ENCODE measurements at regions not wholly inside any gene's neighbourhood (a gene's known extent, or its start where the extent isn't known, plus 50 kb on each side); places are given as distances from the start of the nearest gene placed in this dataset.

- Mint-ChIP-seq H3K9me3 (ENCODE audit: low read depth) (no peaks in the 10 kb centered on the region), H3K4me3 (ENCODE audit: low read depth) (no peak overlapping the region), H3K27ac (peak overlapping the region; percentile 13), H3K4me1 (ENCODE audit: low read depth) (peaks cover 13% of the 10 kb centered on the region), H3K36me3 (ENCODE audit: insufficient read depth) (no peaks in the 10 kb centered on the region), H3K27me3 (peaks cover 6% of the 10 kb centered on the region)
- DNase-seq (ENCODE audit: low spot score, unreplicated experiment): no peak
- no peak for TF ChIP-seq CTCF (IDR thresholded peaks at IDR 0.05; ENCODE audit: unreplicated experiment)
These were observed 86.4 kb upstream of the PRSS16 start for GRCh38 chr6:27161115-27161514.

GRCh38 chr6:27161603-27161945, 85.9 kb upstream of the PRSS16 start:
- no peak for DNase-seq (ENCODE audit: low spot score, unreplicated experiment)
- no peak for TF ChIP-seq CTCF (IDR thresholded peaks at IDR 0.05; ENCODE audit: unreplicated experiment)
- peak overlapping the region; percentile 22 for H3K27ac Mint-ChIP-seq
- H3K9me3 Mint-ChIP-seq (ENCODE audit: low read depth): no peaks in the 10 kb centered on the region
- H3K36me3 Mint-ChIP-seq (ENCODE audit: insufficient read depth): no peaks in the 10 kb centered on the region
- H3K27me3 Mint-ChIP-seq: peaks cover 6% of the 10 kb centered on the region
- peaks cover 13% of the 10 kb centered on the region for H3K4me1 Mint-ChIP-seq (ENCODE audit: low read depth)
- H3K4me3 Mint-ChIP-seq (ENCODE audit: low read depth): no peak overlapping the region

- peak overlapping the region; percentile 22 for H3K27ac Mint-ChIP-seq
- peaks cover 6% of the 10 kb centered on the region for H3K27me3 Mint-ChIP-seq
- peak; percentile 80 for TF ChIP-seq CTCF (IDR thresholded peaks at IDR 0.05; ENCODE audit: unreplicated experiment)
- no peak overlapping the region for H3K4me3 Mint-ChIP-seq (ENCODE audit: low read depth)
- H3K4me1 Mint-ChIP-seq (ENCODE audit: low read depth): peaks cover 13% of the 10 kb centered on the region
- no peaks in the 10 kb centered on the region for H3K36me3 Mint-ChIP-seq (ENCODE audit: insufficient read depth)
- H3K9me3 Mint-ChIP-seq (ENCODE audit: low read depth): no peaks in the 10 kb centered on the region
- DNase-seq (ENCODE audit: low spot score, unreplicated experiment): no peak
These were observed 85.4 kb upstream of the PRSS16 start for GRCh38 chr6:27161946-27162603.

- peaks cover 11% of the 10 kb centered on the region for H3K4me1 Mint-ChIP-seq (ENCODE audit: low read depth)
- H3K9me3 Mint-ChIP-seq (ENCODE audit: low read depth): no peaks in the 10 kb centered on the region
- no peaks in the 10 kb centered on the region for H3K27me3 Mint-ChIP-seq
- H3K36me3 Mint-ChIP-seq (ENCODE audit: insufficient read depth): no peaks in the 10 kb centered on the region
- peak overlapping the region; percentile 64 for H3K27ac Mint-ChIP-seq
- no peak for DNase-seq (ENCODE audit: low spot score, unreplicated experiment)
- no peak overlapping the region for H3K4me3 Mint-ChIP-seq (ENCODE audit: low read depth)
- TF ChIP-seq CTCF (IDR thresholded peaks at IDR 0.05; ENCODE audit: unreplicated experiment): no peak
These were observed 83.7 kb upstream of the PRSS16 start for GRCh38 chr6:27163834-27164233.

- no peak for DNase-seq (ENCODE audit: low spot score, unreplicated experiment)
- H3K36me3 Mint-ChIP-seq (ENCODE audit: insufficient read depth): peaks cover 5% of the 10 kb centered on the region
- H3K9me3 Mint-ChIP-seq (ENCODE audit: low read depth): peaks cover 8% of the 10 kb centered on the region
- peaks cover 10% of the 10 kb centered on the region for H3K4me1 Mint-ChIP-seq (ENCODE audit: low read depth)
- H3K4me3 Mint-ChIP-seq (ENCODE audit: low read depth): no peak overlapping the region
- no peak for TF ChIP-seq CTCF (IDR thresholded peaks at IDR 0.05; ENCODE audit: unreplicated experiment)
- H3K27me3 Mint-ChIP-seq: no peaks in the 10 kb centered on the region
- no peak overlapping the region for H3K27ac Mint-ChIP-seq
These were observed 79.4 kb upstream of the PRSS16 start for GRCh38 chr6:27168108-27168507.

Data from progenitor cell of endocrine pancreas (in vitro differentiated cells).